ENCODE measurements at regions not wholly inside any gene's neighbourhood (a gene's known extent, or its start where the extent isn't known, plus 50 kb on each side); places are given as distances from the start of the nearest gene placed in this dataset.

DNA sequence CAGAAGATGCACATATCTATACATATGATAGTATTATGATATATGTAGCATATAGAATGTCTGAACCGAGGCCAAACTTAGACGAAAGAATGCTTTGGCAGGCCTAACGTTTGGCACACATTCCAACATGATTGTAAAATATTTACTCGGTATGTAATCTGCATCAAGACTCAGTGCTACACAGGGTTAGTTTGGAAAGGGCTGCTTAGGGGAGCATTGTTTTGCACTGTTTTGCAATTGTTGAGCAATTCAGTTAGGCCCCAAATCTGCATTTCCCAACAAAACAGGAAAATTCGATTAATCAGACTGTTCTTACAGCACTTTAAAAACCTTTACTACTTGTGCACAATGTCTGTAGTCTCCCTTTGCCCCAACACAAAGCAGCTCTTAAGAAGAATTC lies 216.0 kb upstream of the NEGR1 start:
- TF ChIP-seq, protein P1, sequence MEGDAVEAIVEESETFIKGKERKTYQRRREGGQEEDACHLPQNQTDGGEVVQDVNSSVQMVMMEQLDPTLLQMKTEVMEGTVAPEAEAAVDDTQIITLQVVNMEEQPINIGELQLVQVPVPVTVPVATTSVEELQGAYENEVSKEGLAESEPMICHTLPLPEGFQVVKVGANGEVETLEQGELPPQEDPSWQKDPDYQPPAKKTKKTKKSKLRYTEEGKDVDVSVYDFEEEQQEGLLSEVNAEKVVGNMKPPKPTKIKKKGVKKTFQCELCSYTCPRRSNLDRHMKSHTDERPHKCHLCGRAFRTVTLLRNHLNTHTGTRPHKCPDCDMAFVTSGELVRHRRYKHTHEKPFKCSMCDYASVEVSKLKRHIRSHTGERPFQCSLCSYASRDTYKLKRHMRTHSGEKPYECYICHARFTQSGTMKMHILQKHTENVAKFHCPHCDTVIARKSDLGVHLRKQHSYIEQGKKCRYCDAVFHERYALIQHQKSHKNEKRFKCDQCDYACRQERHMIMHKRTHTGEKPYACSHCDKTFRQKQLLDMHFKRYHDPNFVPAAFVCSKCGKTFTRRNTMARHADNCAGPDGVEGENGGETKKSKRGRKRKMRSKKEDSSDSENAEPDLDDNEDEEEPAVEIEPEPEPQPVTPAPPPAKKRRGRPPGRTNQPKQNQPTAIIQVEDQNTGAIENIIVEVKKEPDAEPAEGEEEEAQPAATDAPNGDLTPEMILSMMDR (IDR thresholded peaks at IDR 0.05; ENCODE audit: low read length) = no peak
- no peak for TF ChIP-seq EZH2 (IDR thresholded peaks at IDR 0.05; ENCODE audit: borderline replicate concordance, low read length)

Measured in OCI-LY1 (cell line).